HG03103 (cell line): ENCODE measurements at regions not wholly inside any gene's neighbourhood (a gene's known extent, or its start where the extent isn't known, plus 50 kb on each side); places are given as distances from the start of the nearest gene placed in this dataset.

Experiments
- ATAC-seq: cut with Tn5 transposase; IDR thresholded peaks from one replicate; pipeline ENCODE4 v1.9.1; 2021; ENCODE audit warnings: low read depth; ENCODE audit not compliant: unreplicated experiment

DNA sequence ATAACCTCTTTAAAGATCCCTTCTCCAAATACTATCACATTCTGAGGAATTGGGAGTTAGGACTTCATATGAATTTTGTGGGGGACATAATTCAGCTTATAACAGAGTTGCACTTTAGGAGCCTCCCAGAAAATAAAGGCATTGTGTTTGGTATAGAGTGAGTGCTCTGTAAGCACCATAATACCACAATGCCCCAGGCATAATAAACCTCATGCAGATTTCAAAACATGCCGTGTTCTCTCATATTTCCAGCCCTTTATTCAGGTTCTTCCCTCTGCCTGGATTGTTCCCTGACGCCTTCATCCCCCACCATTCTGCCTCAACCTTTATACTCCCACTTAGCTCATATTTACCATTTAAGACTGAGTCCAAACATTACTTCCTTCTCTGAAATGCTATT is 398.8 kb upstream of the FAT3 start:
- no peak for ATAC-seq

DNA sequence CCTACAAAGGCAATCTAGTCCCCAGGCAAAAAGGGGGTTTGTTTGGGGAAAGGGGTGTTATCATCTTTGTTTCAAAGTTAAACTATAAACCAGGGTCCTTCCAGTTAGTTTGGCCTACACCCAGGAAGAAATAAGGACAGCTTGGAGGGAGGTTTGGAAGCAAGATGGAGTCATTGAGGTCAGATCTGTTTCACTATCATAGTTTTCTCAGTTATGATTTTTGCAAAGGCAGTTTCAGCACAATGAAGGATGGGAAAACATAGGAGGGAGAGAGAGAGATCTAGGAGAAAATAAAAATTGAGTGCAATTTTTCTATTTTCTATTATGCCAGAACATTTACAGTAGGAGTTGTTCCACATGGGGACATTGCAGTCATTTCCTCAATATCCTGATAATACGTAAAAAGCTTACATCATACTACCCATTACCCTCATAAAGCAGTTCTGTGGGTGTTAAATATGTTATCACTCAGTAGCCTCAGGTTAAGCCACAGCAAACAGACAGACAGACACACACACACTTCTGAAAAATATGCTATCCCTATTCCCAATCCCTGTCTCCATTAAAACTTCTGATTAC is 401.3 kb upstream of the FAT3 start:
- no peak for ATAC-seq

DNA sequence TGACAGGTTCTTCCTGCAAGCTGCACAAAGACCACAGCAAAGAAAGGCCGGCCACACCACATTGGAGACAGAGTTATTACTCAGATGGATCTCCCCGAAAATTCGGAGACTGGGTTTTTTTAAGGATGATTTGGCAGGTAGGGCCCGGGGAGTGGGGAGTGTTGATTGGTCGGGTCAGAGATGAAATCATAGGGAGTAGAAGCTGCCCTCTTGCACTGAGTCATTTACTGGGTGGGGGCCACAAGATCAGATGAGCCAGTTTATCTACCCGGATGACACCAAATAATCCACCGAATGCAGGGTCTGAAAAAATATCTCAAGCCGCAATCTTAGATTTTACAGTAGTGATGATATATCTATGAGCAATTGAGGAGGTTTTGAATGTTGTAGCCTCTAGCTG is 401.8 kb upstream of the FAT3 start:
- no peak for ATAC-seq

DNA sequence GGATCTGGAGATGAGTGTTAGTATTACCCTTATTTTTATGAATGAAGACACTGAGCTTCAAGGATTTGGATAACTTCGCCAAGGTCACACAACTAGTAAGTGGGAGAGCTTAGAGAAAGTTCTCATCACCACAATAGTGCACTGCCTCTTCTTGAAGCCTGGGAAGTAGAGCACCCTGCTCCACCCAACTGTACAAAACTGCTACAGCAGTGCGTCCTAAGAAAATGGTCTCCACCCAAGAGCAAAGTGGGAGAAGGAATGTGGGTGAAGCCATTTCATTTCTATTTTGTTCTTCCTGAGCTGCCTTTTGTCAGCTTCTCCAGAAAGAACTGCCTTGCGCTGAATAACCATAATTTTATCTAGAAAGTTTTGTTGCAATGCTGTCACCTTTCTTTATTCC is 403.9 kb upstream of the FAT3 start:
- no peak for ATAC-seq

GRCh38 chr11:91819777-91820176 is 404.8 kb upstream of the FAT3 start:
- no peak for ATAC-seq

- ATAC-seq, result no peak
Measured at GRCh38 chr11:91819195-91819594, 405.4 kb upstream of the FAT3 start.

DNA sequence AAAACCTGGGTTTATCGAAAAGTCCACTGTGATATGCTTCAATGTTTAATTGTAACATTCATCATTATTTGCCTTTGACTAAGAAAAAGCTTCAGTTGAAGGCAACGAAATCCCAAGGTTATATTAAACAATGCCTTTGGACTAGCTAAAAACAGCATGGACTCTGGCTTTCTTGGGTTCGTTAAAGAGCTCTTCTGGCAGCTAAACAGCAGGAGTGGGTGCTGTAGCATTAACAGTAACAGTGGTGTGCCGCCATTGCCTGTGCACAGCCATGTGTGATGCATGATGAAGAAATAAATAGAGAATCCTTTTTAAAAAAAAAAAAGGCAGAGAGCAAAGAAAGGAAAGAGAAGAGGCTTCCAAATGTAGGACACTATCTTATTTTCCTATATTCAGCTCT is 406.6 kb upstream of the FAT3 start:
- no peak for ATAC-seq

- no peak for ATAC-seq
Measured at GRCh38 chr11:91813263-91813662, 411.4 kb upstream of the FAT3 start.

GRCh38 chr11:91810871-91811270 is 413.7 kb upstream of the FAT3 start:
- ATAC-seq, result no peak

GRCh38 chr11:91805293-91805692 is 419.3 kb upstream of the FAT3 start:
- no peak for ATAC-seq

GRCh38 chr11:91804042-91804441 is 420.6 kb upstream of the FAT3 start:
- ATAC-seq, result no peak

DNA sequence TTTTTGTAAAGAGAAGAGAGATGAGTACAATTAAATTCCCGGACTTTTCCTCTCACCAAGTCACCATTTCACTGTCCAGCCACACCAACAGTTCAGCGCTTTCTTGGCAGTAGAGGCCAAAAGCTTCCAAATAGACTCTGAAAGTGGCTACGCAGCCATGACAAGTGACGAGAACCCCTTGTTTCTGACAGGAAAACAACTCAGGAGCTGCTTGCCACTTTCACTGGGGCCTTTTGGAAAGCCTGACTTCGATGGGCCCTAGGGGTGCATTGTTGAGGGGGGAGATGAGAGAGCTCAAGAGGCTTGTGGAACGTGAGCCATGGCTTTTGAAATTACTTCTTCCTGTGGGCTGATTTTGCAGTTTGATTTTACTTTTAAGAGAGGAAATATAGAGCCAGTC is 422.1 kb upstream of the FAT3 start:
- ATAC-seq, result no peak

DNA sequence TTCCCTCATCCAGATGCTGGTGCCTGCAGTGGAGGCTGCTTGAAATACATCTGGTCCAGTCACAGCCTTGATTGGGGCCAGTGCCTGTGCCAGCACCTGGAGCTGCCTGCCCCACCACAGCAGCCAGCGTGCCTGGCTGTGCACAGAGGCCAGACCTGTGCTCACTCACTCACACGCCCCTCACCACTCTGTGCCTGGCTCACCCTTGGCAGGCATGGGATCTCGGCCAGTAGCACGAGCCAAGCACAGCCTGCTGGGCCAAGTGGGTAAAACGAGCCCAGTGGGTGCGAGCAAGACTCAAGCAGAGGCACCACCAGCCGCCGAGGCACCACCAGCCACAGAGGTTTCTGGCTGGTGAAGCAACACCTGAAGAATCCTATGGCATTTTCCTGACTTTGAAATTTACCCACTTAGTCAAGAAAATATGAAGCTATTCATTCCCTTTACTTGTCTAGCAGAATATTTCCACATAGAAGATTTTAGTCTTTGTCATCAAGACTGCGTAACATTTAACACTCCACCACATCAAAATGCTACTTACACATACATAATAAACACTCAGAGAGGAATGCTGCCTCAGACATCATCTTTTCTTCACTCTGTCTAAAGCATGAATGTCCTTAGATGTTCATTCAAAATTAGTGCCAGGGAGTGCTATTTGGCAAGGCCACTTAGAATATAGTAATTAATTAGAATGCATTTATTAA is 424.3 kb upstream of the FAT3 start:
- ATAC-seq, result no peak

DNA sequence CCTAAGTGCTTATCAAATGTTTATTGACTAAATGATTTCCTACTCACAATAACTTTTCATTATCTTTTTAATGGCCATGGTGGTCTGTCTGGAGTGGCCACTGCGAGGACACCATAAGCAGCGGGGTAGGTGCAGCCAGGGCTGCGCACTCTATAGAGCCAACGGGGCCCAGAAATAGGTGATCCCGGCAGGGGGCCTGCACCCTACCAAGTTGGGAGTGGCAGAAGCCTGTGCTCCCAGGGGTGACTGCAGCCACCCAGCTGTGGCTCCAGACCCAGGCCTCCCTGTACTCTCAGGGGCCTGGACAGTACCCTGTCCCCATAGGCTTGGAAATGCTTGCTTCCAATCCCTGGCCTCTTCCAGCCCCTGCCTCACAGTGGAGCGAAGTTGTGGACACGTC is 426.4 kb upstream of the FAT3 start:
- no peak for ATAC-seq

DNA sequence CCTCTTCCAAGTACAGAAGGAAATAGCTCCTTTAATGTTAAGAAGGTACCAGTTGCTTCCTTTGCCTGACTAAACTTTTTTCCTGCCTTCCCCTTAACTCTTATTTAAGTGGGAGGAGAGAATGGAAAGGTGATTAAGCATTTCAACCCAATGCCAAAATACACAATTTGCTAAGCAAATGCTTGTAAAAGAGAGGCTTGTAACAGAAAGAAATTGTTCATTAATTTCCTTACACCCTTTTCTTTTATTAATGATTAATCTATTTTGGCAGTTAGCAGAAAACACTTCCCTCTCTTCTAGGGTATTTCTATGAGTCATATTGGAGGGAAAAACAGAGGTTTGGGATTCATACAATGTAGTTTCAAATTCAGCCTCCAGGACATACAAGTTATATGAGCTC is 427.6 kb upstream of the FAT3 start:
- no peak for ATAC-seq

DNA sequence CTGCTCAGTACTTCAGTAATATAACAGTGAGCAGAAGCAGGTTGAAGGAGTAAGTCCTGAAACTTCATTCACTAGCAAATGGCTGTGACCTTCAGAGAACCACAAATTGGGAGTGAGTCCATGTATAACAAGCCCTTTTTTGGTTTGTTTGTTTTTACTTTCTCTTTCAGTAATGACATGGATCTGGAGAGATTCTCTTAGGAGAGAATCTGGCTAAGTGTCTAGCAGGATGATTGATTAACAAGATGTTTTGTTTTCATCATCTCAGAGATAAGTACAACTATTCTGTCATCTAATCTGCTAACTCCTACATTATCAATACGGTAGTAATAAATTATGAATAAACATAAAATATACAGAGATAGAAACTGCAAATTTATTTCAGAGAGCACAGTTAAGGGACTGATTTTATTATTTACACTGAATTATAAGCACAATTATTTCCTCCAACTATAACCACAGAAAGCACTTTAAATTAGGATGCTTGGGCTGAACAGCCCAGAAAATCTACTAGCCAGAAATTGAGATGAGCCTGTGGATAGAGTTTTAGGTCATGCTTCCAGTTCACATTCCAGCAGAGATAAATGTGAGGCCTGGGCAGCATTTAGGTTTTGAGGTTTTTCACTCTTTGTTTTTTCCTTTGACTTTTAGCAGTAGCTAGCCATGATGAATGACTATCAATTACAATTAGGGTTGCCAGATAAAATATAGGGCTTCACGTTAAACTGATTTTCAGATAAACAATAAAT is 429.3 kb upstream of the FAT3 start:
- ATAC-seq, result no peak

DNA sequence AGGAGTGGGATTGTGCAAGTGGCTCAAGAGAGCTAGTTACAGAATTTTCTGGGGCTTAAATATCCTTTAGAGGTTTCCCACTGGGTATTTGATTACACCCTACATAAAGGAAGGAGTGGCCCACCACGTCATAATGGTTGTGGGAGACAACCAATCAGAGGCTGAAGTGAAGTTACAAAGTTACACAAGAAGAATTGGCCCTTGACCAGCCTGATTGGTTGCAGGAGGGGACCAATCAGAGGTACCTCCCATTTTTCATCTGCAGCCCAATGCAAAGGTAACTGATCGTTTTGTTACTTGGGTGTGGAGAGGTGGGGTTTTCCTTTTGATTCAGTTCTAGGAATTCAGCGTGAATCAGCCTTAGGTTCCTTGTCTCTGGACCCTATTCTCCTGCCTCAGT is 430.5 kb upstream of the FAT3 start:
- no peak for ATAC-seq

DNA sequence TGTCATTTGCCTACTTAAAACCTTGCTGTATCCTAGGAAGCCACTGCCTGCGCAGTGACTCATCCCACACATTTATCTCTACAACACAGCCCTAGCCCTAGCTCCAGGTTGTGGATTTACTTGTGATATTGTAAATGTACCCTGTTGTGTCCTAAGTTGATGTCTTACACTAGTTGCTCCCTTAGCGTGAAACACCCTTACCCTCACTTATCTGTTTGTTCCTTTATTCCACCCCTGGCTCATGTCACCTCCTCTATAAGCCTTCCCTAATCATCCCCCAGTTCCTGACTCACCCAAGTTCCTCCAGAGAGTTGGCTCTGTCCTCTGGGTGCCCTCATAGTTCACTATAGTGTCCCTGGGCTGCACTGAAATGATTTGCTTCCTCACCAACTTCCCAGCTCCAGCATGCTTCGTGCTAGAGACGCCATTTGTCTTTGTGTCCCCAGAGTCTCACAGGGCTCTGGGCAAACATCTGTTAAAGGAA is 431.8 kb upstream of the FAT3 start:
- ATAC-seq, result no peak

DNA sequence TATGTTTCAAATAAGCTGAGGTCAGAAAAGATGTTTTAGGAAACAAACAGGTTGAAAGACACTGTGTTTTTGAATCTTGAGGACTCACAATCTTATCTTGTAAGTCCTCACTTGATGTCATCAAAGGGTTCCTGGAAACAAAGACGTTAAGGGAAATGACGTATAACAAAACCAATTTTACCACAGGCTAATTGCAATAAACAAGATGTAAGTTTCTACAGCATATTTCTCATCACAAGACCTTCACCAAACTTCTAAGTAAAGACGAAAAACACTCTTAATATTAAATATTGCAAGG is 433.5 kb upstream of the FAT3 start:
- no peak for ATAC-seq

DNA sequence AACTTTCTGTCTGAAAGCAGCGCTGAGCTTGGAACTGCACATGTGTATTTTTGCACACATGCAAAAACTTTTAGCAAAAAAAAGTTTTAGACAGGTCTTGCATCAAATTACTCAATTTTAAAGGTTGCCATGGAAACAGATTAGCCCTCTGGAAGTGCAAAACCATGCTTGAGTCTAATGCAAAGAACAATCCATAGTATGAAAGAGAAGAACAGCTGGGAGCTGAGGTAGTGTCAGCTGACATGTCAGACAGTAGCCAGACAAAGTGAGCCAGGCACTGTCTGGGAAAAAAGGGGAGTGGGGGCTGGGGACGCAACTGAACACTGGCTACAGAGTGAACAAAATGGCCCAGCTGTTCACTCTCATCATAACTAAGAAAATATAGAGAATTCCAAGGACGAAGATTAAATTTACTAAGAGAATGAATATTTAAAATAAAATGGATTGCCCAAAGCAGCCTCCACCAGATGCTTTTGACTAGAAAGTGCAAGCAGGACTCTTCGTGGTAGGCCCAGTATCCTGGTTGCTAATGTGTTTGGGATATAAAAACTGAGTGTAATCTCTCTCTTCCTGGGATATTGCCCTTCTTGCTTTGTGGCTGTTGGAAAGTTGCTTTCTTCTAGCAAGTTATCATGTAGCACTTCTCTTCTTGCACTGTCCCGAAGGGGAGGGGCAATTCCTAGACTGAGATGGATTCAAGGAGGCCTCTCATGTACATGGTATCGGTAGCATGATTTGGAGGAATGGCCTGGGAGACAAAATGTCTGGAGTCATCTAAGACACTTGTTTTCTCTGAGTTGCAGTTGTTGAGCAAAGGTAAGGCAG is 434.1 kb upstream of the FAT3 start:
- no peak for ATAC-seq

DNA sequence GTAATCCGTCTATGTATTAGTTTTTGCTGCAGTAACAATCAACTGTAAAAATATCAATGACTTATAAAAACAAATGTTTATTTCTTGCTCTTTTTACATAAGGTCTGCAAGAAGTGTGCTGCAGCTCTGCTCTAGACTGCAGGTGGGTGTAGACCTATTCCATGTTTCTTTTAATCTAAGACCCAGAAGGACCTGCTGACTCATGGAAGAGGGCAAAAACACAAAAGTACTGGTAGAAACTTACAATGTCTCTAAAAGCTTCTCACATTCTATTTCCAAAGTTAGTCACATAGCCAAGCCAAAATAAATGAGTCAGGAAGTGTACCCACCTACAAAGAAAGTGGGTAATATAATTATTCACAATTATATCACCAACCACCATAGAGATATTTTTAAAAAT is 435.9 kb upstream of the FAT3 start:
- ATAC-seq, result no peak
